ENCODE measurements at regions not wholly inside any gene's neighbourhood (a gene's known extent, or its start where the extent isn't known, plus 50 kb on each side); places are given as distances from the start of the nearest gene placed in this dataset.

- TF ChIP-seq CTCF (IDR thresholded peaks at IDR 0.05) (no peak), BCL3 (IDR thresholded peaks at IDR 0.05) (no peak), KDM1A (IDR thresholded peaks at IDR 0.05; ENCODE audit: low read depth) (no peak), TP53 (CRISPR knock-in tag; IDR thresholded peaks at IDR 0.05) (no peak), RAD21 (conservative IDR thresholded peaks at IDR 0.05 in 1 of 2, IDR thresholded peaks at IDR 0.05 in 1 of 2) (no peak), SMC3 (IDR thresholded peaks at IDR 0.05) (no peak), POLR2A (IDR thresholded peaks at IDR 0.05; ENCODE audit: low read length) (no peak), RCOR1 (IDR thresholded peaks at IDR 0.05; ENCODE audit: low read depth, low read length) (no peak), EP300 (IDR thresholded peaks at IDR 0.05) (no peak), ELK1 (IDR thresholded peaks at IDR 0.05; ENCODE audit: low read depth, low read length) (no peak)
- TF ChIP-seq, protein P1, sequence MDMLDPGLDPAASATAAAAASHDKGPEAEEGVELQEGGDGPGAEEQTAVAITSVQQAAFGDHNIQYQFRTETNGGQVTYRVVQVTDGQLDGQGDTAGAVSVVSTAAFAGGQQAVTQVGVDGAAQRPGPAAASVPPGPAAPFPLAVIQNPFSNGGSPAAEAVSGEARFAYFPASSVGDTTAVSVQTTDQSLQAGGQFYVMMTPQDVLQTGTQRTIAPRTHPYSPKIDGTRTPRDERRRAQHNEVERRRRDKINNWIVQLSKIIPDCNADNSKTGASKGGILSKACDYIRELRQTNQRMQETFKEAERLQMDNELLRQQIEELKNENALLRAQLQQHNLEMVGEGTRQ (IDR thresholded peaks at IDR 0.05), result no peak
- TF ChIP-seq, protein P2, sequence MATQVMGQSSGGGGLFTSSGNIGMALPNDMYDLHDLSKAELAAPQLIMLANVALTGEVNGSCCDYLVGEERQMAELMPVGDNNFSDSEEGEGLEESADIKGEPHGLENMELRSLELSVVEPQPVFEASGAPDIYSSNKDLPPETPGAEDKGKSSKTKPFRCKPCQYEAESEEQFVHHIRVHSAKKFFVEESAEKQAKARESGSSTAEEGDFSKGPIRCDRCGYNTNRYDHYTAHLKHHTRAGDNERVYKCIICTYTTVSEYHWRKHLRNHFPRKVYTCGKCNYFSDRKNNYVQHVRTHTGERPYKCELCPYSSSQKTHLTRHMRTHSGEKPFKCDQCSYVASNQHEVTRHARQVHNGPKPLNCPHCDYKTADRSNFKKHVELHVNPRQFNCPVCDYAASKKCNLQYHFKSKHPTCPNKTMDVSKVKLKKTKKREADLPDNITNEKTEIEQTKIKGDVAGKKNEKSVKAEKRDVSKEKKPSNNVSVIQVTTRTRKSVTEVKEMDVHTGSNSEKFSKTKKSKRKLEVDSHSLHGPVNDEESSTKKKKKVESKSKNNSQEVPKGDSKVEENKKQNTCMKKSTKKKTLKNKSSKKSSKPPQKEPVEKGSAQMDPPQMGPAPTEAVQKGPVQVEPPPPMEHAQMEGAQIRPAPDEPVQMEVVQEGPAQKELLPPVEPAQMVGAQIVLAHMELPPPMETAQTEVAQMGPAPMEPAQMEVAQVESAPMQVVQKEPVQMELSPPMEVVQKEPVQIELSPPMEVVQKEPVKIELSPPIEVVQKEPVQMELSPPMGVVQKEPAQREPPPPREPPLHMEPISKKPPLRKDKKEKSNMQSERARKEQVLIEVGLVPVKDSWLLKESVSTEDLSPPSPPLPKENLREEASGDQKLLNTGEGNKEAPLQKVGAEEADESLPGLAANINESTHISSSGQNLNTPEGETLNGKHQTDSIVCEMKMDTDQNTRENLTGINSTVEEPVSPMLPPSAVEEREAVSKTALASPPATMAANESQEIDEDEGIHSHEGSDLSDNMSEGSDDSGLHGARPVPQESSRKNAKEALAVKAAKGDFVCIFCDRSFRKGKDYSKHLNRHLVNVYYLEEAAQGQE (IDR thresholded peaks at IDR 0.05), result no peak
Measured at GRCh38 chr9:22257026-22257816, 189.4 kb upstream of the DMRTA1 start.

Measured in A549 (cell line).